ENCODE measurements at regions not wholly inside any gene's neighbourhood (a gene's known extent, or its start where the extent isn't known, plus 50 kb on each side); places are given as distances from the start of the nearest gene placed in this dataset.

- H4K20me1 ChIP-seq (ENCODE audit: insufficient read depth, low read length): no peaks in the 10 kb centered on the region
- no peak overlapping the region for H3K27ac ChIP-seq (ENCODE audit: low read length)
- H3K79me2 ChIP-seq (ENCODE audit: low read length): no peaks in the 10 kb centered on the region
- H3K9me3 ChIP-seq (ENCODE audit: insufficient read depth, low read length): no peaks in the 10 kb centered on the region
- TF ChIP-seq CTCF (IDR thresholded peaks at IDR 0.05; ENCODE audit: low read depth, low read length) (no peak), EZH2phosphoT487 (IDR thresholded peaks at IDR 0.05; ENCODE audit: low read depth) (no peak)
- no peak overlapping the region for H3K9ac ChIP-seq (ENCODE audit: low read length)
- H3K36me3 ChIP-seq (replicated peaks; ENCODE audit: low read depth, low read length): no peaks in the 10 kb centered on the region
- H3K4me2 ChIP-seq (ENCODE audit: low read length): no peak overlapping the region
- no peaks in the 10 kb centered on the region for H3K4me1 ChIP-seq (ENCODE audit: low read length)
- no peak overlapping the region for H3K4me3 ChIP-seq (ENCODE audit: low read length)
- H3K27me3 ChIP-seq (ENCODE audit: low read depth, low read length): no peaks in the 10 kb centered on the region
- no peak overlapping the region for H2AFZ ChIP-seq (ENCODE audit: low read depth, low read length)
Observed at GRCh38 chr14:66414511-66414910, 71.7 kb upstream of the CCDC196 start.

GRCh38 chr14:66420251-66421006, 65.7 kb upstream of the CCDC196 start:
- Histone ChIP-seq H3K4me2 (ENCODE audit: low read length) (no peak overlapping the region), H4K20me1 (ENCODE audit: insufficient read depth, low read length) (no peaks in the 10 kb centered on the region), H3K9me3 (ENCODE audit: insufficient read depth, low read length) (no peaks in the 10 kb centered on the region), H3K27me3 (ENCODE audit: low read depth, low read length) (no peaks in the 10 kb centered on the region), H3K4me3 (ENCODE audit: low read length) (no peak overlapping the region), H3K27ac (ENCODE audit: low read length) (no peak overlapping the region), H3K4me1 (ENCODE audit: low read length) (no peaks in the 10 kb centered on the region), H3K79me2 (ENCODE audit: low read length) (no peaks in the 10 kb centered on the region), H3K36me3 (replicated peaks; ENCODE audit: low read depth, low read length) (no peaks in the 10 kb centered on the region), H3K9ac (ENCODE audit: low read length) (no peak overlapping the region), H2AFZ (ENCODE audit: low read depth, low read length) (no peak overlapping the region)
- TF ChIP-seq CTCF (IDR thresholded peaks at IDR 0.05; ENCODE audit: low read depth, low read length) (no peak), EZH2phosphoT487 (IDR thresholded peaks at IDR 0.05; ENCODE audit: low read depth) (no peak)

DNA sequence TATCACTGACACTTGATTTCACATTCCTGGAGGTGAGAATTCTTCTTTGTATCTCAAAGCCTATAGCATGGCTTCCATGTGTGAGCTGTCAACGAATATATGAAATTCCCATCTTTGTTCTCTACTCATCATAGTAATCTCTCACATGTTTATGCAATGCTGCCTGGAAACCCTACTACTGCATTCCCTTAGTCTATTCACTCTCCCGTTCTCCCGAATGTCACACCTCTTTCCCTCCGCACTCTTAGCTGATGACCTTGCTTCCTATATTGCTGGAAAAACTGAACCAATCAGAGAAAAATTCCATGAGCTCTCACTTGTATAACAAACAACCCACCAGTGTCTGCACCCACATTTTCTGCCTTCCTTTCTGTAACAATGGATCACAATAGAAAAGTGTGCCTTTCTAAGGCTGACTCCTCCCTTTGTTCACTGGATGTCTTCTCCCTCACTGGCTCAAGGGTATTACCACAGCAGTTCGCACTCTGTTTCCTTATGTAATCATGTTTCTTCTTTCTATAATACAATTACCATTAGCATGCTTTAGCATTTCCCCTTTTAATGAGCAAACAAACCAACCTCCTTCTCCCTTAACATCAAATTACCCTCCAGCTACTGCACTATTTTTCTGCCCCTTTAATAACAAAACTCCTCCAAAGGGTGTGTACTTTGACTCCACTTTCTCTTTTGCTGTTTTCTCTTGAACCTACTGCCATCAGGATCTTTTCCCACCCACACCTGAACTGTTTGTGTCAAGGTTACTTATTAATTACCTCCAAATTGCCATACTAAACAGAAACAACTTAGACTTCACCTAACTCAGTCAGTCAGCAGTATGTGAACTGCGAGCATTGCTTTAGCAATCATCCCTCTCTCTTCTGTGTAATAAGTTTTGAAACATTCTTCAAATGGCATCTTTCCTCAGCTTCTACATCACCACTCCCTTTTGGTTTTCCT, 63.9 kb upstream of the CCDC196 start:
- Histone ChIP-seq H3K9ac (ENCODE audit: low read length) (no peak overlapping the region), H3K9me3 (ENCODE audit: insufficient read depth, low read length) (no peaks in the 10 kb centered on the region), H3K79me2 (ENCODE audit: low read length) (no peaks in the 10 kb centered on the region), H3K4me3 (ENCODE audit: low read length) (no peak overlapping the region), H3K36me3 (replicated peaks; ENCODE audit: low read depth, low read length) (no peaks in the 10 kb centered on the region), H3K27me3 (ENCODE audit: low read depth, low read length) (no peaks in the 10 kb centered on the region), H3K27ac (ENCODE audit: low read length) (no peak overlapping the region), H4K20me1 (ENCODE audit: insufficient read depth, low read length) (no peaks in the 10 kb centered on the region), H3K4me1 (ENCODE audit: low read length) (no peaks in the 10 kb centered on the region), H2AFZ (ENCODE audit: low read depth, low read length) (no peak overlapping the region), H3K4me2 (ENCODE audit: low read length) (no peak overlapping the region)
- TF ChIP-seq CTCF (IDR thresholded peaks at IDR 0.05; ENCODE audit: low read depth, low read length): no peak
- no peak for TF ChIP-seq EZH2phosphoT487 (IDR thresholded peaks at IDR 0.05; ENCODE audit: low read depth)

- Histone ChIP-seq H3K4me1 (ENCODE audit: low read length) (no peaks in the 10 kb centered on the region), H4K20me1 (ENCODE audit: insufficient read depth, low read length) (no peaks in the 10 kb centered on the region), H3K36me3 (replicated peaks; ENCODE audit: low read depth, low read length) (no peaks in the 10 kb centered on the region), H3K27me3 (ENCODE audit: low read depth, low read length) (no peaks in the 10 kb centered on the region), H2AFZ (ENCODE audit: low read depth, low read length) (no peak overlapping the region), H3K27ac (ENCODE audit: low read length) (no peak overlapping the region), H3K9me3 (ENCODE audit: insufficient read depth, low read length) (no peaks in the 10 kb centered on the region), H3K9ac (ENCODE audit: low read length) (no peak overlapping the region), H3K79me2 (ENCODE audit: low read length) (no peaks in the 10 kb centered on the region), H3K4me2 (ENCODE audit: low read length) (no peak overlapping the region), H3K4me3 (ENCODE audit: low read length) (no peak overlapping the region)
- TF ChIP-seq CTCF (IDR thresholded peaks at IDR 0.05; ENCODE audit: low read depth, low read length): no peak
- TF ChIP-seq EZH2phosphoT487 (IDR thresholded peaks at IDR 0.05; ENCODE audit: low read depth): no peak
Observed at GRCh38 chr14:66425402-66425801, 60.8 kb upstream of the CCDC196 start.
